ENCODE measurements at regions not wholly inside any gene's neighbourhood (a gene's known extent, or its start where the extent isn't known, plus 50 kb on each side); places are given as distances from the start of the nearest gene placed in this dataset.

DNA sequence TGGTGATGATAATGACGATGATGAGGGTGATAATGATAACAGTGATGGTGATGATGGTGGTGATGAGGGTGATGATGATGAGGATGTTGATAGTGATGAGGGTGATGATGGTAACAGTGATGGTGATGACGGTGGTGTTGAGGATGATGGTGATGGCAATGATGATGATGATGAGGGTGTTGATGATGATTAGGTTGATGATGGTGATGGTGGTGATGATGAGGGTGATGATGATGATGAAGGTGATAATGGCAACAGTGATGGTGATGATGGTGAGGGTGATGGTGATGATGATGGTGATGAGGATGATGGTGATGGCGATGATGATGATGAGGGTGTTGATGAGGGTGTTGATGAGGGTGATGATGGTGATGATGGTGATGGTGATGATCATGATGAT lies 93.8 kb upstream of the ZNF469 start:
- no peak overlapping the region for H3K27ac ChIP-seq (replicated peaks)
- TF ChIP-seq, protein P1, sequence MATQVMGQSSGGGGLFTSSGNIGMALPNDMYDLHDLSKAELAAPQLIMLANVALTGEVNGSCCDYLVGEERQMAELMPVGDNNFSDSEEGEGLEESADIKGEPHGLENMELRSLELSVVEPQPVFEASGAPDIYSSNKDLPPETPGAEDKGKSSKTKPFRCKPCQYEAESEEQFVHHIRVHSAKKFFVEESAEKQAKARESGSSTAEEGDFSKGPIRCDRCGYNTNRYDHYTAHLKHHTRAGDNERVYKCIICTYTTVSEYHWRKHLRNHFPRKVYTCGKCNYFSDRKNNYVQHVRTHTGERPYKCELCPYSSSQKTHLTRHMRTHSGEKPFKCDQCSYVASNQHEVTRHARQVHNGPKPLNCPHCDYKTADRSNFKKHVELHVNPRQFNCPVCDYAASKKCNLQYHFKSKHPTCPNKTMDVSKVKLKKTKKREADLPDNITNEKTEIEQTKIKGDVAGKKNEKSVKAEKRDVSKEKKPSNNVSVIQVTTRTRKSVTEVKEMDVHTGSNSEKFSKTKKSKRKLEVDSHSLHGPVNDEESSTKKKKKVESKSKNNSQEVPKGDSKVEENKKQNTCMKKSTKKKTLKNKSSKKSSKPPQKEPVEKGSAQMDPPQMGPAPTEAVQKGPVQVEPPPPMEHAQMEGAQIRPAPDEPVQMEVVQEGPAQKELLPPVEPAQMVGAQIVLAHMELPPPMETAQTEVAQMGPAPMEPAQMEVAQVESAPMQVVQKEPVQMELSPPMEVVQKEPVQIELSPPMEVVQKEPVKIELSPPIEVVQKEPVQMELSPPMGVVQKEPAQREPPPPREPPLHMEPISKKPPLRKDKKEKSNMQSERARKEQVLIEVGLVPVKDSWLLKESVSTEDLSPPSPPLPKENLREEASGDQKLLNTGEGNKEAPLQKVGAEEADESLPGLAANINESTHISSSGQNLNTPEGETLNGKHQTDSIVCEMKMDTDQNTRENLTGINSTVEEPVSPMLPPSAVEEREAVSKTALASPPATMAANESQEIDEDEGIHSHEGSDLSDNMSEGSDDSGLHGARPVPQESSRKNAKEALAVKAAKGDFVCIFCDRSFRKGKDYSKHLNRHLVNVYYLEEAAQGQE (IDR thresholded peaks at IDR 0.05; ENCODE audit: insufficient replicate concordance, low read depth), result no peak
- TF ChIP-seq, protein P2, sequence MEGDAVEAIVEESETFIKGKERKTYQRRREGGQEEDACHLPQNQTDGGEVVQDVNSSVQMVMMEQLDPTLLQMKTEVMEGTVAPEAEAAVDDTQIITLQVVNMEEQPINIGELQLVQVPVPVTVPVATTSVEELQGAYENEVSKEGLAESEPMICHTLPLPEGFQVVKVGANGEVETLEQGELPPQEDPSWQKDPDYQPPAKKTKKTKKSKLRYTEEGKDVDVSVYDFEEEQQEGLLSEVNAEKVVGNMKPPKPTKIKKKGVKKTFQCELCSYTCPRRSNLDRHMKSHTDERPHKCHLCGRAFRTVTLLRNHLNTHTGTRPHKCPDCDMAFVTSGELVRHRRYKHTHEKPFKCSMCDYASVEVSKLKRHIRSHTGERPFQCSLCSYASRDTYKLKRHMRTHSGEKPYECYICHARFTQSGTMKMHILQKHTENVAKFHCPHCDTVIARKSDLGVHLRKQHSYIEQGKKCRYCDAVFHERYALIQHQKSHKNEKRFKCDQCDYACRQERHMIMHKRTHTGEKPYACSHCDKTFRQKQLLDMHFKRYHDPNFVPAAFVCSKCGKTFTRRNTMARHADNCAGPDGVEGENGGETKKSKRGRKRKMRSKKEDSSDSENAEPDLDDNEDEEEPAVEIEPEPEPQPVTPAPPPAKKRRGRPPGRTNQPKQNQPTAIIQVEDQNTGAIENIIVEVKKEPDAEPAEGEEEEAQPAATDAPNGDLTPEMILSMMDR (IDR thresholded peaks at IDR 0.05; ENCODE audit: insufficient read depth, low read length), result no peak
- TF ChIP-seq SPI1 (IDR thresholded peaks at IDR 0.05; ENCODE audit: borderline replicate concordance, low read depth) (no peak), POLR2AphosphoS5 (IDR thresholded peaks at IDR 0.05; ENCODE audit: low read depth) (no peak), GABPA (IDR thresholded peaks at IDR 0.05; ENCODE audit: low read depth) (no peak)

GRCh38 chr16:88289561-88289960 lies 93.2 kb upstream of the ZNF469 start:
- DNase-seq (ENCODE audit: low read depth in 1 of 2, low spot score in 1 of 2), result no peak
- H3K27ac ChIP-seq (replicated peaks), result no peak overlapping the region
- no peaks in the 10 kb centered on the region for H3K27me3 ChIP-seq (ENCODE audit: insufficient read depth, poor library complexity, severe bottlenecking)
- TF ChIP-seq GABPA (IDR thresholded peaks at IDR 0.05; ENCODE audit: low read depth) (no peak), SPI1 (IDR thresholded peaks at IDR 0.05; ENCODE audit: borderline replicate concordance, low read depth) (no peak), POLR2AphosphoS5 (IDR thresholded peaks at IDR 0.05; ENCODE audit: low read depth) (no peak)
- TF ChIP-seq, protein P2 (IDR thresholded peaks at IDR 0.05; ENCODE audit: insufficient read depth, low read length), result no peak
- TF ChIP-seq, protein P1 (IDR thresholded peaks at IDR 0.05; ENCODE audit: insufficient replicate concordance, low read depth), result no peak
- H3K4me3 ChIP-seq (replicated peaks; ENCODE audit: insufficient read depth, low read length), result no peak overlapping the region

More for the DNA sequence above, 93.8 kb upstream of the ZNF469 start:
- DNase-seq (ENCODE audit: low read depth in 1 of 2, low spot score in 1 of 2), result no peak
- Histone ChIP-seq H3K27me3 (ENCODE audit: insufficient read depth, poor library complexity, severe bottlenecking) (no peaks in the 10 kb centered on the region), H3K4me3 (replicated peaks; ENCODE audit: insufficient read depth, low read length) (no peak overlapping the region)

GRCh38 chr16:88289968-88290401 lies 92.8 kb upstream of the ZNF469 start:
- Histone ChIP-seq H3K4me3 (replicated peaks; ENCODE audit: insufficient read depth, low read length) (no peak overlapping the region), H3K27me3 (ENCODE audit: insufficient read depth, poor library complexity, severe bottlenecking) (no peaks in the 10 kb centered on the region), H3K27ac (replicated peaks) (no peak overlapping the region)
- TF ChIP-seq GABPA (IDR thresholded peaks at IDR 0.05; ENCODE audit: low read depth) (no peak), SPI1 (IDR thresholded peaks at IDR 0.05; ENCODE audit: borderline replicate concordance, low read depth) (no peak)
- TF ChIP-seq, protein P1 (IDR thresholded peaks at IDR 0.05; ENCODE audit: insufficient replicate concordance, low read depth), result no peak
- TF ChIP-seq, protein P2 (IDR thresholded peaks at IDR 0.05; ENCODE audit: insufficient read depth, low read length), result no peak
- no peak for DNase-seq (ENCODE audit: low read depth in 1 of 2, low spot score in 1 of 2)
